ENCODE measurements at regions not wholly inside any gene's neighbourhood (a gene's known extent, or its start where the extent isn't known, plus 50 kb on each side); places are given as distances from the start of the nearest gene placed in this dataset.

DNA sequence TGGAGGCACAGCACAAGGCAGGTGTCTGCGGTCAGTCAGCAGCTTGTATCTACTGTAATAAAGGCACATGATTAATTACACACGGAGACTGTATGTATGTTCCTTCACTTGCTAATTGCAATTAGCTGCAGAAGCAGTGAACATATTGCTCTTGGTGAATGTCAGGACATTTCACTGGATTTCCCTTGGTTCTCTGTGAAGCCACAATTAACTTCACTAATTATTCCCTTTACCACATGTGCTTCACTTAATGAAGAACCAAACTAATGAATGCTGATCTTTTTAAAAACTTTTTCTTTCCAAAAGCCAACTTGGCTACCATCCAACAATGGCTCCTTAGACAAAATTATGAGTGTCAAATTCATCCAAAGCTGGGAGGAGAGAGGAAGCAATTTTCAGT, 290.7 kb downstream of the ADRA2A start:
- Histone ChIP-seq H3K9me3 (ENCODE audit: low read length) (no peaks in the 10 kb centered on the region), H3K27ac (ENCODE audit: low read length) (no peak overlapping the region), H3K79me2 (ENCODE audit: low read length) (no peaks in the 10 kb centered on the region), H3K4me2 (ENCODE audit: low read depth, low read length, poor library complexity, severe bottlenecking) (no peak overlapping the region), H4K20me1 (ENCODE audit: insufficient read depth, low read depth, low read length) (no peaks in the 10 kb centered on the region), H3K9me2 (replicated peaks; ENCODE audit: insufficient read depth, low read length) (no peaks in the 10 kb centered on the region), H3K9ac (ENCODE audit: low read length) (no peak overlapping the region), H2AFZ (ENCODE audit: low read length) (no peak overlapping the region), H3K4me3 (ENCODE audit: low read length) (no peak overlapping the region), H3K4me1 (ENCODE audit: low read length) (no peaks in the 10 kb centered on the region), H3K27me3 (ENCODE audit: low read length) (no peaks in the 10 kb centered on the region), H3K36me3 (ENCODE audit: insufficient read depth, low read length) (no peaks in the 10 kb centered on the region)
- DNase-seq = no peak

DNA sequence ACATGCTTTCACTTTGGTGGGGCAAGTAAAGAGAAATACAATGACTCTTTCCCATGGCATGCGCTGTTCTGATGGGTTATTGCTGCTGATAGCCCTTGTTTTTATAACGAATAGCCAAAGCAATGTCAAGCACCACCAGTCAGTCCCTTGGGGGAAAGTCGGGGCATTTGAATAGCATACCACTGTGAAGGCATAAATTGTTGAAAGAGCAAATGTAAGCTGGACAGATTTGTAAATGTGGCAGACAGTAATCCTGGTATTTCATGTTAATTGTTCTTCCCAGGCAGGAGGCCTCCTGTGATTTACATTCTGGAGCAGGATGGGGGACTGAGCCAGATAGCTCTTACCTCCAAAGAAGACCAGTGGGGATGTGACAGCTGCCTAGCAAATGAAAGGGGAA, 293.3 kb downstream of the ADRA2A start:
- Histone ChIP-seq H3K9ac (ENCODE audit: low read length) (no peak overlapping the region), H3K4me1 (ENCODE audit: low read length) (no peaks in the 10 kb centered on the region), H3K9me2 (replicated peaks; ENCODE audit: insufficient read depth, low read length) (no peaks in the 10 kb centered on the region), H4K20me1 (ENCODE audit: insufficient read depth, low read depth, low read length) (no peaks in the 10 kb centered on the region), H3K79me2 (ENCODE audit: low read length) (no peaks in the 10 kb centered on the region), H3K27ac (ENCODE audit: low read length) (no peak overlapping the region), H2AFZ (ENCODE audit: low read length) (no peak overlapping the region), H3K27me3 (ENCODE audit: low read length) (no peaks in the 10 kb centered on the region), H3K4me3 (ENCODE audit: low read length) (no peak overlapping the region), H3K9me3 (ENCODE audit: low read length) (no peaks in the 10 kb centered on the region), H3K36me3 (ENCODE audit: insufficient read depth, low read length) (no peaks in the 10 kb centered on the region), H3K4me2 (ENCODE audit: low read depth, low read length, poor library complexity, severe bottlenecking) (no peak overlapping the region)
- no peak for DNase-seq

DNA sequence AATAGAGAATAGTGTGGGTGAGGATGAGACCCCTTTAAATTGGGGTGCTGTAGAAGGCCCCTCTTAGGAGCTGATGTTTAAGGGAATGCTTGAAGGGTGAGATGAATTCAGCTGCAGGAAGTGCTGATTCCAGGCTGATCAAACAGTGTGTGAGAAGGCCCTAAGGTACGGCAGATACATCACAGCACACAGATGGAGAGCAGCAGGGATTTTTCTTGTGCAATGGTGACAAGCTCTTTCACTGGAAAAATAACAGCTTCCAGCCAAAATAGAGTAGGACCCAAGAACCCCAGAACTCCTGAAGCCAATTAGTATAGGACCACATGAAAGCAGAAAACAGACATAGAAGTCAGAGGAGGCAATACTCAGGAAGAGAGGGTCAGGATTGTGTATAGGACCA, 296.9 kb downstream of the ADRA2A start:
- Histone ChIP-seq H3K4me2 (ENCODE audit: low read depth, low read length, poor library complexity, severe bottlenecking) (no peak overlapping the region), H4K20me1 (ENCODE audit: insufficient read depth, low read depth, low read length) (no peaks in the 10 kb centered on the region), H2AFZ (ENCODE audit: low read length) (no peak overlapping the region), H3K27me3 (ENCODE audit: low read length) (no peaks in the 10 kb centered on the region), H3K4me1 (ENCODE audit: low read length) (no peaks in the 10 kb centered on the region), H3K79me2 (ENCODE audit: low read length) (no peaks in the 10 kb centered on the region), H3K9me3 (ENCODE audit: low read length) (no peaks in the 10 kb centered on the region), H3K27ac (ENCODE audit: low read length) (no peak overlapping the region), H3K36me3 (ENCODE audit: insufficient read depth, low read length) (no peaks in the 10 kb centered on the region), H3K9ac (ENCODE audit: low read length) (no peak overlapping the region), H3K4me3 (ENCODE audit: low read length) (no peak overlapping the region), H3K9me2 (replicated peaks; ENCODE audit: insufficient read depth, low read length) (no peaks in the 10 kb centered on the region)
- DNase-seq = no peak

DNA sequence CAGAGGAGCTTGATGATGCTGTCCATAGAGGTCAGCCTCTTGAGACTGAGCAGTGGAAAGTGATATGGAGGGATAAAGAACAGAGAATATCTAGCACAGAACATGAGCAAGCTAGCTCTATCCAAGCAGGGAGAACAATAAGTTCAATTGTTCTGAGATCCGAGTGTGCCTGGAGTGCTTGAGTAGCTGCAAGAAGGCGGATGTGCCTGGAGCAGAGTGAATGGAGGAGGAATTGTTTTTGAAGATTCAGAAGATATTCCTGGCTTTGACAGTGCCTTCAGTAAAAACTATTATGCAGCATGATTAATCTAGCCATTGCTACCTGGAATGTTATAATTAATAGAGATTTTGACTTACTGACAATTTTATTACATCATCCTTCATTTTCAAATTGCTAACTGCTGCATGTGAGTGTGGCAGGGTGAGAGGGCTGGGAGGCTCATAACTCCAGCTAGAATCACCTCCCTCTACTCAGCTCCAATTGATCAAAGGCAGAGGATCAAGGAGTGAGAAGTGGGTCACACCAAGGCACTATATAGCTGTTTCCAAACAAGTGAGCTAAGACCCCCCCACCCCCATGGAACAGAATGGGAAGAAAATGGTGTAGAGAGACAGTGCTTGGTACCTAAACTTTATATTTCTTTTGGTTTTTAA, 302.8 kb downstream of the ADRA2A start:
- no peaks in the 10 kb centered on the region for H4K20me1 ChIP-seq (ENCODE audit: insufficient read depth, low read depth, low read length)
- no peak overlapping the region for H3K9ac ChIP-seq (ENCODE audit: low read length)
- H3K36me3 ChIP-seq (ENCODE audit: insufficient read depth, low read length) = no peaks in the 10 kb centered on the region
- H2AFZ ChIP-seq (ENCODE audit: low read length) = no peak overlapping the region
- no peaks in the 10 kb centered on the region for H3K9me2 ChIP-seq (replicated peaks; ENCODE audit: insufficient read depth, low read length)
- H3K4me3 ChIP-seq (ENCODE audit: low read length) = no peak overlapping the region
- H3K4me2 ChIP-seq (ENCODE audit: low read depth, low read length, poor library complexity, severe bottlenecking) = no peak overlapping the region
- no peaks in the 10 kb centered on the region for H3K4me1 ChIP-seq (ENCODE audit: low read length)
- H3K79me2 ChIP-seq (ENCODE audit: low read length) = no peaks in the 10 kb centered on the region
- no peak for DNase-seq
- H3K9me3 ChIP-seq (ENCODE audit: low read length) = no peaks in the 10 kb centered on the region
- H3K27me3 ChIP-seq (ENCODE audit: low read length) = 0 out of 2 replicates have a peak, but pooled peaks cover 4% of the 10 kb centered on the region
- H3K27ac ChIP-seq (ENCODE audit: low read length) = no peak overlapping the region

DNA sequence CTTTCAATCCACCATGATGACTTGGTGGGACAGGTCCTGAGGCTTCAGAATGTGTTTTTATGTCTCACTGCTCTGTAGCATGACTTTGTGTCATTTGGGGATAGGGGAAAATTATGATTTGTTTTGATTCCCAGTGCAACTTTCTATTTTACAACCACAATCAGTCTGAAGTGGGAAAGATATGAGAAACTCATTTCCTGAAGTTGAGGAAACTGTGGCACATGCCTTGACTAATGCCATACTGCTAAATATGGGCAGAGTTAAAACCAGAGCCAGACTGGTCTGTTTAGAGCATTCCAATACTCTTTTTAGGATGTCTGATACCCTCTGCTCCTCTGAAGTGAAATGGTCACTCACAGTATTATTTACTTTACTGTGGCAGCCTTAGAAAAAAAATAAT, 307.7 kb downstream of the ADRA2A start:
- no peaks in the 10 kb centered on the region for H4K20me1 ChIP-seq (ENCODE audit: insufficient read depth, low read depth, low read length)
- H3K4me3 ChIP-seq (ENCODE audit: low read length) = no peak overlapping the region
- no peaks in the 10 kb centered on the region for H3K9me2 ChIP-seq (replicated peaks; ENCODE audit: insufficient read depth, low read length)
- DNase-seq = no peak
- H3K27me3 ChIP-seq (ENCODE audit: low read length) = 0 out of 2 replicates have a peak, but pooled peaks cover 5% of the 10 kb centered on the region
- H3K79me2 ChIP-seq (ENCODE audit: low read length) = no peaks in the 10 kb centered on the region
- no peak overlapping the region for H3K4me2 ChIP-seq (ENCODE audit: low read depth, low read length, poor library complexity, severe bottlenecking)
- no peaks in the 10 kb centered on the region for H3K4me1 ChIP-seq (ENCODE audit: low read length)
- H3K27ac ChIP-seq (ENCODE audit: low read length) = no peak overlapping the region
- H3K9ac ChIP-seq (ENCODE audit: low read length) = no peak overlapping the region
- H3K36me3 ChIP-seq (ENCODE audit: insufficient read depth, low read length) = no peaks in the 10 kb centered on the region
- H3K9me3 ChIP-seq (ENCODE audit: low read length) = no peaks in the 10 kb centered on the region
- H2AFZ ChIP-seq (ENCODE audit: low read length) = no peak overlapping the region

DNA sequence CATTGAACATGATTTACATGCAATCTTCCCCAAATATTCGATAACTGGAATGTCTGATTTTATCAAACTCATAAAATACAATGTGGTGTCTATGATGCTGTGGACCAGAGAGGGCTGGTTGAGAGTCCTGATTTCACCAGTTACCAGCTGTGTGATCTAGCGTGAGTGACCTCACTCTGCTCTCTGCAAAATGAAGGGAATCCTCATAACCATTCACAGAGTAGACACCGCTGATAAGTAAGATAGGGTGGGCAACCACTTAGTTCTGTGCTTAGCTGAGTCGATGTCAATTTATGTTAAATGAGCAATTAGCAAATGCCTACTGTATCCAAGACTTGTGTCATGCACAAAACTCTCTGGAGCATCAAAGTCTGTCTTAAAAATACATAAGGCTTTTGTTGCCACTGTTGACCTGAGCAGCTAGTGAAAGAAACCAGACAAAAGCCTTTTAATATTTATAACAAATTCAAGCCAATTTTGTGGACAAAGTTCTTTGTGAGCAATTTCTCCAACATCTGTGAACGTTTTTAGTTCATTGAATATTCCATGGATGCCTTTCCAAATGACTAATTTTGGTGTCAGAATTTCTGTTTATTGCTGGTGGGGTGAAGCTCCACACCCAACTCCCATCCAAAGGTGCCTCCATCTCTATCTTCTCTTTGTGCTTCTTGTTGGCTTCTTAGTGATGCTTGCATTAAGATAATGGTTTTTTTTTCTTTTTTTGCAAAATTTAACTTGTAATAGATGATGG, 314.2 kb downstream of the ADRA2A start:
- Histone ChIP-seq H3K9me3 (ENCODE audit: low read length) (no peaks in the 10 kb centered on the region), H3K4me2 (ENCODE audit: low read depth, low read length, poor library complexity, severe bottlenecking) (no peak overlapping the region), H3K4me1 (ENCODE audit: low read length) (no peaks in the 10 kb centered on the region), H3K79me2 (ENCODE audit: low read length) (no peaks in the 10 kb centered on the region), H4K20me1 (ENCODE audit: insufficient read depth, low read depth, low read length) (no peaks in the 10 kb centered on the region), H3K27ac (ENCODE audit: low read length) (no peak overlapping the region), H3K9me2 (replicated peaks; ENCODE audit: insufficient read depth, low read length) (no peaks in the 10 kb centered on the region), H3K9ac (ENCODE audit: low read length) (no peak overlapping the region), H2AFZ (ENCODE audit: low read length) (no peak overlapping the region), H3K27me3 (ENCODE audit: low read length) (no peaks in the 10 kb centered on the region), H3K36me3 (ENCODE audit: insufficient read depth, low read length) (no peaks in the 10 kb centered on the region), H3K4me3 (ENCODE audit: low read length) (no peak overlapping the region)
- DNase-seq = no peak

DNA sequence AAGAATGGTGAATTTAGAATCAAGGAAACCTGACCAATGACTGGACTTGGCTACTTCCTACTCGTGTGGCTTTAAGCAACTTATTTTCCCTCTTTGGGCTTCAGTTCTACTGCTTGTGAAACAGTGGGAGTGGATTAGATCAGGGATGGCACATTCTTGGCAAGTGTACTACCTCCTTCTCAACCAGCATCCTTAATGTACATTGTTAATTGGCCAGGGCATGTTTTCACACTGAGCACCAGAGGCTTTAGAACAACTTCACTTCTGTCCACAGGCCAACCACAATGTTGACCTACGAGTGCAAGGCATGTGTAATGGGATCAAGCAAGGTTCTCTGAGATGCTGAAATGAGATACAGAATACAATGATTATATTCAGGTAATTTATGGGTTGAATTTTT, 315.3 kb downstream of the ADRA2A start:
- Histone ChIP-seq H3K27me3 (ENCODE audit: low read length) (no peaks in the 10 kb centered on the region), H3K4me1 (ENCODE audit: low read length) (no peaks in the 10 kb centered on the region), H3K36me3 (ENCODE audit: insufficient read depth, low read length) (no peaks in the 10 kb centered on the region), H3K4me3 (ENCODE audit: low read length) (no peak overlapping the region), H3K9me3 (ENCODE audit: low read length) (no peaks in the 10 kb centered on the region), H3K27ac (ENCODE audit: low read length) (no peak overlapping the region), H4K20me1 (ENCODE audit: insufficient read depth, low read depth, low read length) (no peaks in the 10 kb centered on the region), H3K4me2 (ENCODE audit: low read depth, low read length, poor library complexity, severe bottlenecking) (no peak overlapping the region), H3K9me2 (replicated peaks; ENCODE audit: insufficient read depth, low read length) (no peaks in the 10 kb centered on the region), H3K9ac (ENCODE audit: low read length) (no peak overlapping the region), H2AFZ (ENCODE audit: low read length) (no peak overlapping the region), H3K79me2 (ENCODE audit: low read length) (no peaks in the 10 kb centered on the region)
- DNase-seq = no peak

DNA sequence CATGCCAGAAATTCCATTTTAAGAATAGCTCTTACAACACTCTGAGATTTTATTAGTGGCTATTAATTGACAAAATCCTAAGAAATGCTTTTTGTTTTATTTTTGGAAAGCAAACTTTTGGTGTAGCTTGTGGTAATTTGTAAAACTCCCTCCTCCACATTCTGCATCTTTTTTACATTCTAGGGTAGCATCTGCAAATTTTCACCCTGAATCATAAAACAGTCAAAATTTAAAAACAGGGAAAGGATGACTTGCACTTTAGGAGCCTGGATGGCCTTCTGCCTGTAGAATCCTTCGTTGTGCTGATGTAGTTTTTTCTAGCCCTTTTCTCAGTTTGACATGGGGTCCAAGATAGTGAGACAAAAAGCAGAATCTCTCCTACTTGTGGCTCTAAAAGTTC, 316.1 kb downstream of the ADRA2A start:
- DNase-seq = no peak
- H2AFZ ChIP-seq (ENCODE audit: low read length) = no peak overlapping the region

More for the DNA sequence above, 316.1 kb downstream of the ADRA2A start:
- no peaks in the 10 kb centered on the region for H3K9me2 ChIP-seq (replicated peaks; ENCODE audit: insufficient read depth, low read length)
- no peak overlapping the region for H3K27ac ChIP-seq (ENCODE audit: low read length)
- H3K27me3 ChIP-seq (ENCODE audit: low read length) = no peaks in the 10 kb centered on the region
- H3K36me3 ChIP-seq (ENCODE audit: insufficient read depth, low read length) = no peaks in the 10 kb centered on the region
- H3K9ac ChIP-seq (ENCODE audit: low read length) = no peak overlapping the region
- no peak overlapping the region for H3K4me3 ChIP-seq (ENCODE audit: low read length)
- no peaks in the 10 kb centered on the region for H3K79me2 ChIP-seq (ENCODE audit: low read length)
- H3K4me2 ChIP-seq (ENCODE audit: low read depth, low read length, poor library complexity, severe bottlenecking) = no peak overlapping the region
- H4K20me1 ChIP-seq (ENCODE audit: insufficient read depth, low read depth, low read length) = no peaks in the 10 kb centered on the region
- no peaks in the 10 kb centered on the region for H3K9me3 ChIP-seq (ENCODE audit: low read length)
- H3K4me1 ChIP-seq (ENCODE audit: low read length) = no peaks in the 10 kb centered on the region

Data from Karpas-422 (cell line).